CD4-positive, alpha-beta T cell treated with Interleukin-4 for 4 hours (primary cell): ENCODE measurements at regions not wholly inside any gene's neighbourhood (a gene's known extent, or its start where the extent isn't known, plus 50 kb on each side); places are given as distances from the start of the nearest gene placed in this dataset.
"Not testable (repeated sequence)": the region's sequence is repeated elsewhere in the genome, so short reads cannot be mapped to it uniquely, and the experiment has no call there.

Source experiments
- DNase-seq: peaks from one replicate; pipeline ENCODE4 v3.0.0-alpha.2; 2020

DNA sequence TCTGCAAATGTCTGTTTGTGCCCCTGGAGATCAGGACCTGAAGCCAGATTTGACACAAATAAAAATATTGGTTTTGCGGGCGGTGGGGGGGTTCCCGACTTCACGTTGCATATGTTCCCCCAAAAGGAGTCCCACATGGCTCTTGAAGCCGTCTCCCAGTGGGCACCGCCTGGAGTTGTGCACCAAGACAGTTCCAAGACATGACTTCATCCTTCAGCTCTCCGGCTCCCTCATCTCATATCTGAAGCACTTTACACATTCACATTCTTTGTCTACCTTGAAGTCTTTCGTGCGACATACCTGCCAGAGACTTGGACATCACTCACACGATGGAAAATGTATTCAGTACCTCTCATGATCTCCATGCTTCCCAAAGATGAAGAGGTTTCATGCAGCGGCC is 362.8 kb upstream of the FOXK1 start:
- no peak for DNase-seq

DNA sequence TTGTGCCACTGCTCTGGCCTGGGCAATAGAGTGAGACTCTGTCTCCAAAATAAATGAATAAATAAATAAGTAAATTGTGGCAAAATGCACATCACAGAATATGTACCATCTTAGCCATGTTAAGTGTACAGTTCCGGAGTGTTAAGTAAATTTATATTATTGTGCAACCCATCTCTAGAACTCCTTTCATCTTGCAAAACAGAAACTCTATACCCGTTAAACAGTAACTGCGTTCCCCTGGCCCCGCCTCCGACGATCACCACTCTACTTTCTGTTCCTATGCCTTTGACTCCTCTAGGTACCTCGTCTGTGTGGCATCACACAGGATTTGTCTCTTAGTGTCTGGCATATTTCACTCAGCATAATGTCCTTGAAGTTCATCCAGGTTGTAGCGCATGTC is 356.4 kb upstream of the FOXK1 start:
- DNase-seq: no peak

DNA sequence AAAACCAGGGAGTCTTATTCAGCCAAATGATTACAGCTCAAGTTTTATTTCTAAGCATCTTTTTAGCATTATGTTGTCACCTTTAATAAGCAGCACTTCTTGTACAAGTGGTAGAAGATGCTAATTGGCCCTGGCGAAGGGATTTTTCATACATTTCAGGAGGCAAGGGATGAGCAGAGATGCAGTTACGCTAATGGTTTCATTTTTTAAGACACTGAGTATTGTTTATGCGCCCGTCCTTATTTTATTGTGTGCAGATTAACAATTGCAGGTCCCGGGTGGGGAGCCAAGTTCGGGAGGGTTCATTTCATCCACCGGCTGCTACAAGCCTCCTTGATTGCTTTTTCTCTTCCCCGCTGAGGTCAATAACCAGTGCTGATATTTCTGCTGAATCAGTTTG is 350.4 kb upstream of the FOXK1 start:
- DNase-seq: no peak

DNA sequence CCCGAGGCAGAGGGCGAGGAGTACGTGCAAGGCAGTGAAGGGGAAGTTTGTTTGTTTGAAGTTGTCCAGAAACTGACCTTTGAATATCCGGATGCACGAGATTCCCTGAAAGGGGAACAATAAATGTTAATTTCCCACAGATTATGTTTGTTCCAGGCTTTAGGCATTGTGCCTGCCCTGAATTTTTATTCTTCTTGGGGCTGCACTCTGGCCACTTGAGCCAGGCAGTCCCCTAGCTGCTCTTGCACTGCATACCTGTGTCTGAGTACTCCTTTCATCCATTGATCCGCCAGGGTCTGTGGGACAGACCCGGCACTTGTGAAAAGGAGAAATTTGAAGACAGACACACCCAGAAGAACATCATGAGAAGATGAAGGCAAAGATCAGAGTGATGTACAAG is 343.5 kb upstream of the FOXK1 start:
- no peak for DNase-seq

- no peak for DNase-seq
Measured at GRCh38 chr7:4343272-4344247, 338.5 kb upstream of the FOXK1 start.

GRCh38 chr7:4345004-4345403 is 337.1 kb upstream of the FOXK1 start:
- no peak for DNase-seq

GRCh38 chr7:4352069-4352468 is 330.0 kb upstream of the FOXK1 start:
- DNase-seq: no peak

GRCh38 chr7:4361774-4362173 is 320.3 kb upstream of the FOXK1 start:
- no peak for DNase-seq

DNA sequence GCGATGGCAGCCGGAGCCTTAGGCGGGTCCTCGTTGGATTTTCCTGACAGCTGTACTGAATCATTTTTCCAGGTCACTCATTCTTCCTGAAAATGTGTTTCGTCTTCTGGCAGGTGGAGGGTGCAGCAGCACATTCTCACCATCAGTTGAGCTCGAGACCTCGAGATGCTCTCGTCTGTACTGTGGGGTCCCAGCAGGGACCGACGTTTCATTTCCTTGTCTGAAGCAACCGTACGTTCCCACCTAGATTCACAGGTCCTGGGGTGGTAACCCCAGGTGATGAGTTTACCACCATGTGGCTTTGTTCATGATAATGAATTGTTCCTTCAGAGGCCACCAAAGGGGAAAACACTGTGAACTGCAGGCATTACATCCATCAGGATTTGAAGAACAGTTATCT is 298.5 kb upstream of the FOXK1 start:
- DNase-seq: no peak

DNA sequence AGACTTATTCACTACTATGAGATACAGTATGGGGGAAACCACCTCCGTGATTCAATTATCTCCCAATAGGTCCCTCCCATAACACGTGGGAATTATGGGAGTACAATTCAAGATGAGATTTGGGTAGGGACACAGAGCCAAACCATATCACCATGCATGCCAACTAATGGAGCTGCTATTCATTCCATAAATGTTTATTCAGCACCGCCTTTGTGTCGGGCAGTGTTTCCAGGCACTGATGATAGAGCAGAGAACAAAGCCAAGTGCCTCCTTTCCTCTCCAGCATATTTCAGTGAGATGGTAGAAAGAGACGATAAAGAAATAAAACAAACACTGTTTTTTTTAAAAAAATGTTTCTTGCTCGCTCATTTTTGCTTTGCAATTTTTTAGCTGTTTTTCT is 295.9 kb upstream of the FOXK1 start:
- no peak for DNase-seq

GRCh38 chr7:4391103-4391502 is 291.0 kb upstream of the FOXK1 start:
- DNase-seq: not testable (repeated sequence)

DNA sequence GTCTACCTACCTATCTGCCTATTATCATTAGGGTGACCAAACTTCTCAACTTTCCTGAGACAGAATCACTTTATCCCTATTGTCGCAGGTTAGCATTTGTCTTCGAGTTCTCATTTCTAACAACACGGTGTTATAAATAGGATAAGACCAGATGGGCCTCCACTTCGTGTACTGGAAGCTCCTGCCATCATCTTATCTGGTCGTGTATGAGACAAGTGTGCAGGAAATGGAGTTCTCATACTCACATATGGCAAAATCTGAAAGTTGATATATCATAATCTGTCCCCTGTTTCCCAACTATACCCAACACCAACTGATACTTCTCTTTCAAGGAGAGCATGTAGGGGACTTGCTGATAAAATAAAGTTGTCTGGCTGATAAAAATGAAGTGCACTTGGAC is 287.4 kb upstream of the FOXK1 start:
- no peak for DNase-seq

DNA sequence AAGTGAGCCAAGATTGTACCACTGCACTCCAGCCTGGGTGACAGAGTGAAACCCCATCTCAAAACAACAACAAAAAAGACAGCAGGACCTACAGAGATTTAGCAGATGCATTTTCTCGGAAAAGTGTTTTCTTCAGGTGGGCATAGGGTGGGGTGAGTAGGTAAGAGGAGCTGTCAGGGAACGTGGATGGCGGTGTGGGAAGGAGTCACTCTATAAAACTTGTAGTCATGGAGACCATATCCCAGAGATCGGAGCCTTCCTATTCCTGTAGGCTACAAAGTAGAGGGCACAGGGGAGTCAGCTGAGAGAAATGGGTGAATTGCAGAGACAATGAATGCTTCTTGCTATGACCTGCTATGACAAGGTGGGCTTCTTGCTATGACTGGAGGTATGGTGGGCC is 283.0 kb upstream of the FOXK1 start:
- no peak for DNase-seq

- DNase-seq: no peak
Measured at GRCh38 chr7:4399596-4399995, 282.5 kb upstream of the FOXK1 start.

- no peak for DNase-seq
Measured at GRCh38 chr7:4406288-4407058, 275.6 kb upstream of the FOXK1 start.

- DNase-seq: no peak
Measured at GRCh38 chr7:4409946-4410345, 272.1 kb upstream of the FOXK1 start.

- no peak for DNase-seq
Measured at GRCh38 chr7:4416396-4417056, 265.6 kb upstream of the FOXK1 start.

- DNase-seq: no peak
Measured at GRCh38 chr7:4428526-4428925, 253.6 kb upstream of the FOXK1 start.

DNA sequence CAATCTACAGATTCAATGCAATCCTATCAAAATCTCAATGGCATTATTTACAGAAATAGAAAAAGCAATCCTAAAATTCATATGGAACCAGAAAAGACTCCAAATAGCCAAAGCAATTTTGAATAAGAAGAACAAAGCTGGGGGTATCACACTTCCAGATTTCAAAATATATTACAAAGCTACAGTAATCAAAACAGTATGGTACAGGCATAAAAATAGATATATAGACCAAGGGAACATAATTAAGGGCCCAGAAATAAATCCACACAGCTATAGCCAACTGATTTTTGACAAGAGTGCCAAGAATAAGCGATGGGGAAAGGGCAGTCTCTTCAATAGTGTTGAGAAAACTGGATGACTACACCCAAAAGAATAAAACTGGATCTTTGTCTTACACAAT is 251.9 kb upstream of the FOXK1 start:
- DNase-seq: no peak

GRCh38 chr7:4434306-4434705 is 247.8 kb upstream of the FOXK1 start:
- DNase-seq: no peak

DNA sequence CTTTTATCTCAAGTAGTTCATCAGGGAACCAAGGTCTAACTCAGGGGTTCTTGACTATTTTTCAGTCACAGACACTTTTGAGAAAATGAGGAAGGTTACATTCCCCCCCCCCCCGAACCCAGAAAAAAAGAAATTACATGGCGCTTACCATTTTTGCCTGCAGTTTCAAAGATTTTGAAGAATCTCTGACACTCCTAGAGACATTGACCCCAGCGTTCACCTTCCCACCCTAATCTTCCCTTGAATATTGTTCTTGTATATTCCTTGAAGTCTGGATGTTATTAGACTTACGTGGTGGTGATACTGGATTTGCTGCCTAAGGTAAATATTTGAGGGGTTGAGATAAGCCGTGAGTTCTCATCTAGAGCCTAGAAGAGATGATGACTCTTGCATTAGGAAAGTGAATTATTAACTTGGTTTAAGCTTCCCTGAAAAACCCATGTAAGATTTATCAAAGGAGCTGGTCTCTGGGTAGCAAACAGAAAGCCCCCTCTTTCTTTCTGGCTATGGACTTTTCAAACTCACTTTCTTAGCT is 245.7 kb upstream of the FOXK1 start:
- no peak for DNase-seq

DNA sequence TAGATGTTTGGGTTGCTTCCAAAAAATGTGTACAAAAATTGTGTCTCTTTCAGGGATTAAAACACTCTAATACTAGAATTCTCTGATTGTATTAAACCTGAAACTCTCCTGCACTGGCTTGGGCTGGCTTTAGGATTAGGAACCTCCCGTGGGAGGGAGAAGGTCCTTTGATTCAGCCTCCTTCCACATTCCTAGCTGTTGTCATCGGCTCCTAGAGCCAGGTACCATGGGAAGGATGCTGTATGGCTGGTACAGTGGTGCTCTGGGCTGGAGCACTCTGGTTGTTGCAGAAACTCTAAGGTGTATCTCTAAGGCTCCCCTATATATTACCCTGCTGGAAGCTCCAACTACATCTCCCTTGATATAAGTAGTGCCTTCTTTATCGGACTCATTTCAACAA is 245.2 kb upstream of the FOXK1 start:
- no peak for DNase-seq

DNA sequence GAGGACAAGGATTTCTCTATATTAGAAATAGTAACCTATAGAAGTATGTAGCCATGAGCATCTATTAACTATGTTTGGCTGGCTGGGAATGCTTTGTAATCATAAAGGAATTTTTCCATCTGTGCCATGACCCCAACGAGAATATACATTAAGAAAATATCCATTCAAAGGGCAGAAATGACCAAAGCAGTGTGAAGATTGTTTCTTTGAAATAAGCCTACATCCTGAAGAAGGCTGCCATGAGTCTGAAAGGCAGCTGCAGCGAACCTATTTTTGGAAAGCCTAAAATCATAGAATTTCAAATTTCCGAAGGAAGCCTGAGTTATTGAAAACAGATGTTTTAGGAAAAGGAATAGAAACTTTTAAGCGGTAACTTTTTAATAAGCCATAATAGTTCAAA is 244.2 kb upstream of the FOXK1 start:
- no peak for DNase-seq
